ENCODE measurements at regions not wholly inside any gene's neighbourhood (a gene's known extent, or its start where the extent isn't known, plus 50 kb on each side); places are given as distances from the start of the nearest gene placed in this dataset.

DNA sequence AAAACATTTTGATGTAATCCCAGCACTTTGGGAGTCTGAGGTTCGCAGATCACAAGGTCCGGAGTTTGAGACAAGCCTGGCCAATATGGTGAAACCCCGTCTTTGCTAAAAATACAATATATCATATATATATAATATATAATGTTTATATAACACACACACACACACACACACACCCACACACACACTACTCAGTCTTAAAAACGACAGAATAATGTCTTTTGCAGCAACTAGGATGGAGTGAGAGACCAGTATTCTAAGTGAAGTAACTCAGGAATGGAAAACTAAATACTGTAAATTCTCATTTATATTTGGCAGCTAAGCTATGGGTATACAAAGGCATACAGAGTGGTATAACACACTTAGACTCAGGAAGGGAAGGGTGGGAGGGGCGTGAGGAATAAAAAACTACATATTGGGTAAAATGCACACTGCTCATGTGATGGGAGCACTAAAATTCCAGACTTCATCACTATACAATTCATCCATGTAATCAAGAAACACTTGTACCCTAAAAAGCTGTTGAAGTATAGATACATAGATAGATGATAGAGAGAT lies 231.2 kb upstream of the SEMA3A start:
- Histone ChIP-seq H3K9me3 (no peaks in the 10 kb centered on the region), H3K27me3 (no peaks in the 10 kb centered on the region), H3K4me3 (no peak overlapping the region), H3K36me3 (no peaks in the 10 kb centered on the region), H3K4me1 (no peaks in the 10 kb centered on the region), H3K27ac (no peak overlapping the region)
- no peak for DNase-seq (ENCODE audit: low spot score in 2 of 2)
- TF ChIP-seq, protein P1, sequence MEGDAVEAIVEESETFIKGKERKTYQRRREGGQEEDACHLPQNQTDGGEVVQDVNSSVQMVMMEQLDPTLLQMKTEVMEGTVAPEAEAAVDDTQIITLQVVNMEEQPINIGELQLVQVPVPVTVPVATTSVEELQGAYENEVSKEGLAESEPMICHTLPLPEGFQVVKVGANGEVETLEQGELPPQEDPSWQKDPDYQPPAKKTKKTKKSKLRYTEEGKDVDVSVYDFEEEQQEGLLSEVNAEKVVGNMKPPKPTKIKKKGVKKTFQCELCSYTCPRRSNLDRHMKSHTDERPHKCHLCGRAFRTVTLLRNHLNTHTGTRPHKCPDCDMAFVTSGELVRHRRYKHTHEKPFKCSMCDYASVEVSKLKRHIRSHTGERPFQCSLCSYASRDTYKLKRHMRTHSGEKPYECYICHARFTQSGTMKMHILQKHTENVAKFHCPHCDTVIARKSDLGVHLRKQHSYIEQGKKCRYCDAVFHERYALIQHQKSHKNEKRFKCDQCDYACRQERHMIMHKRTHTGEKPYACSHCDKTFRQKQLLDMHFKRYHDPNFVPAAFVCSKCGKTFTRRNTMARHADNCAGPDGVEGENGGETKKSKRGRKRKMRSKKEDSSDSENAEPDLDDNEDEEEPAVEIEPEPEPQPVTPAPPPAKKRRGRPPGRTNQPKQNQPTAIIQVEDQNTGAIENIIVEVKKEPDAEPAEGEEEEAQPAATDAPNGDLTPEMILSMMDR (IDR thresholded peaks at IDR 0.05): no peak
- no peak for TF ChIP-seq POLR2AphosphoS5 (IDR thresholded peaks at IDR 0.05)
- TF ChIP-seq POLR2A (IDR thresholded peaks at IDR 0.05): no peak
- no peak for TF ChIP-seq EP300 (IDR thresholded peaks at IDR 0.05)
- WGBS: 81% methylated on average over 5 of the region's 5 CpGs

DNA sequence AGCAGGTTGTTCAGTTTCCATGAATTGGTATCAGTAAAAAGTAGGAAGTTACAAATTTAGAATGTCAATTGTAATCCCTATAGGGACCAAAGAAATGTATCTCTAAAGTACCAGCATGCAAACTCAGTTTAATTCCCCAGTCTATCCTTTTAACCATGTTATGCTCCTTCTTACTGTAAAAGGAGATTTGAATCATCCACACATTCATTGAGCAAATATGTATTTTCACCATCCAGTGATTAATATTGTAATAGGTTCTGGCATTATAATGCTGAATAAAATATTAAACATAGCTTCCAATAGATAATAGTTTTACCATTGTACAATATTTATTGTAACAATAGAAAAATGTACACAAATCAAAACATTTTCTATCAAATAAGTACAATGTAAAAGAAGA lies 228.2 kb upstream of the SEMA3A start:
- H3K36me3 ChIP-seq: no peaks in the 10 kb centered on the region
- H3K4me3 ChIP-seq: no peak overlapping the region
- H3K9me3 ChIP-seq: peaks cover 6% of the 10 kb centered on the region
- TF ChIP-seq POLR2A (IDR thresholded peaks at IDR 0.05): no peak
- TF ChIP-seq, protein P1 (IDR thresholded peaks at IDR 0.05): no peak
- TF ChIP-seq EP300 (IDR thresholded peaks at IDR 0.05): no peak
- TF ChIP-seq POLR2AphosphoS5 (IDR thresholded peaks at IDR 0.05): no peak
- H3K27me3 ChIP-seq: no peaks in the 10 kb centered on the region
- no peaks in the 10 kb centered on the region for H3K4me1 ChIP-seq
- DNase-seq (ENCODE audit: low spot score in 2 of 2): no peak
- no peak overlapping the region for H3K27ac ChIP-seq

DNA sequence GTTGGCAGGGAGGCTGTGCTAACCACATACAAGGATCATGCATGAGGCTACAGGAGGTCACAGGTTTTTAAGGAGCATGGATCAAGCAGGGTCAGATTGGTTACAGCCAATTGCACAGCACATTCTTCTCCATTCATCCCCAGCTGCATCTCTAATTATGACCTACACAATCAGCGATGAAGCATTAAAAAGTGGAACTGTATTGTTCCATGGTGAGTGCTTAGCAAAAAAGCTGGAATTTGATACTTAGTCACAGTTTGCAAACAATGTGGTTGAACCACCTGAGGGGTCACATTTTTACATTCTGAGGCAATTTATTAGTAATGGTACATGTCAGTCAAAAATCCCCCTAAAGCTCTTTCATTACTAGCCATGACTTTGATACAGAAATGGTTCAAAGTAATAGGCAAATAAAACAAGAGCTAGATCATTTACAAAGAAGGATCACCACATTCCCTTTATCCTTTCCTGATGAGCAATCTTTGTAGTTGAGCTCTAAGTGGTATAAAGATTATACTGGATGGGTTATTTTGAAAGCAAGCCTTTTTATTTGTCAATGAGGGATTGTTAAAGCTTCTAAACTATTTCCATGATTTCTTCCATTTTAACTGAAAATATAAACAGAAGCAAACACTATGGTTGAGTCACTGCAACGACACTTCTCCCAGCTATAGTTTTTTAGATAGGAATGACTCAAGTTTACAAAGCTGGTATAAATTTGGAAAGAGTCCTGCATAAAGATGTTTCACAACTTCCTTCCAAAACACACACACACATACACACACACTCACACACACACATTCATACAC lies 217.8 kb upstream of the SEMA3A start:
- DNase-seq (ENCODE audit: low spot score in 2 of 2): no peak
- 44% methylated on average over 2 of the region's 2 CpGs for WGBS
- Histone ChIP-seq H3K9me3 (peaks cover 3% of the 10 kb centered on the region), H3K36me3 (no peaks in the 10 kb centered on the region), H3K4me3 (no peak overlapping the region), H3K27ac (no peak overlapping the region), H3K27me3 (no peaks in the 10 kb centered on the region), H3K4me1 (no peaks in the 10 kb centered on the region)
- TF ChIP-seq, protein P1 (IDR thresholded peaks at IDR 0.05): no peak

DNA sequence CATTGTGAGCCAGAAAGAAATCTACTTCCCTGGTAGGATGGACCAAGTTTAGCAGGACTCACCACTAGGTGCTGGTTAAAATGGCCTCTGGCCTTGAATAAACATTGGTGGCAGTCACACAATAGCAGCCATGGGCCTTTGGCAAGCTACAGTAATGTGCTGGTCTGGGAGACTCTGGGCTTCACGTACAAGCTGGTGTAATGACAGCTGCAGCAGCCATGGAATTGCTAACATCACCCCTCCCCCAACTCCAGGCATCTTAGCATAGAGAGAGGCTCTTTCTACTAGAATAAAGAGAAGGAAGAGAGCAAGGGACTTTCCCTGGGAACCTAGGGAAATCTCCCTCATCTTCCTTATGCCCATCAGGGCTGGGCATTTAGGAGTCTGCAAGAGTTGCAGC lies 205.1 kb upstream of the SEMA3A start:
- no peak overlapping the region for H3K4me3 ChIP-seq
- no peaks in the 10 kb centered on the region for H3K27me3 ChIP-seq
- H3K9me3 ChIP-seq: no peaks in the 10 kb centered on the region
- WGBS: 63% methylated on average over 1 of the region's 1 CpG
- H3K27ac ChIP-seq: no peak overlapping the region
- H3K4me1 ChIP-seq: no peaks in the 10 kb centered on the region
- TF ChIP-seq, protein P1 (IDR thresholded peaks at IDR 0.05): no peak
- TF ChIP-seq POLR2AphosphoS5 (IDR thresholded peaks at IDR 0.05) (no peak), EP300 (IDR thresholded peaks at IDR 0.05) (no peak), POLR2A (IDR thresholded peaks at IDR 0.05) (no peak)
- no peak for DNase-seq (ENCODE audit: low spot score in 2 of 2)
- no peaks in the 10 kb centered on the region for H3K36me3 ChIP-seq

DNA sequence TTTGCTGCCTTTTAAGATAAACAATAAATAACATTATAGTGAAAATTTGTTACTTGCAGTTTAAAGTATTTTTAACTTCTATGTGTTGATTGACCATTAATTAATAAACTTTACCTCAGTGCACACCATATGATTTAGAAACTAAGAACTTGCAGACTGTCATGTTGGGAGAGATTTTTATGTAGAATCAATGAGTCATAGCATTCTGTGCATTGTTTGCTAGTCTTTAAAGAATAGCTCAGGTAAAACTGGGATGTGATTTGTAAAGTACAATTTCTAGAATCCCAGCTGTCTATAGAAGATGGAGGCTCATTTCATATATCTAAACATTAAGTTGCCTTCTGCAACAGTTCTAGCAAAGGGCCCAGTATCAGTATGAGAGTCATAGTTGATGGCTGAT lies 199.6 kb upstream of the SEMA3A start:
- Histone ChIP-seq H3K4me1 (no peaks in the 10 kb centered on the region), H3K4me3 (no peak overlapping the region), H3K27ac (no peak overlapping the region), H3K27me3 (no peaks in the 10 kb centered on the region), H3K36me3 (no peaks in the 10 kb centered on the region), H3K9me3 (no peaks in the 10 kb centered on the region)
- no peak for DNase-seq (ENCODE audit: low spot score in 2 of 2)
- no peak for TF ChIP-seq POLR2AphosphoS5 (IDR thresholded peaks at IDR 0.05)
- TF ChIP-seq, protein P1 (IDR thresholded peaks at IDR 0.05): no peak
- no peak for TF ChIP-seq EP300 (IDR thresholded peaks at IDR 0.05)
- no peak for TF ChIP-seq POLR2A (IDR thresholded peaks at IDR 0.05)
